Central memory CD8-positive, alpha-beta T cell (primary cell): ENCODE measurements at regions not wholly inside any gene's neighbourhood (a gene's known extent, or its start where the extent isn't known, plus 50 kb on each side); places are given as distances from the start of the nearest gene placed in this dataset.

Source experiments
- ATAC-seq: fragments of 150-1000 bp; cut with Tn5 transposase; replicated peaks from 2 replicates; pipeline ENCODE4 v1.10.0; 2022; ENCODE audit warnings: mild to moderate bottlenecking, moderate FRiP score, moderate number of reproducible peaks; ENCODE audit not compliant: poor library complexity, severe bottlenecking; ENCODE audit errors: extremely low read depth
- DNase-seq, 2 donors: peaks; one replicate each; pipeline ENCODE4 v3.0.0; 2021; ENCODE audit warnings: low spot score in 2 of 2
- H3K27ac Mint-ChIP-seq: one replicate; pipeline ENCODE4 v1.8.0; 2022; ENCODE audit warnings: low read depth, mild to moderate bottlenecking, moderate library complexity, mixed read lengths
- H3K27me3 Mint-ChIP-seq: one replicate; pipeline ENCODE4 v1.8.0; 2022; ENCODE audit warnings: mixed read lengths
- H3K36me3 Mint-ChIP-seq: one replicate; pipeline ENCODE4 v1.8.0; 2022; ENCODE audit warnings: mild to moderate bottlenecking, moderate library complexity, mixed read lengths; ENCODE audit not compliant: insufficient read depth
- H3K4me1 Mint-ChIP-seq: one replicate; pipeline ENCODE4 v1.8.0; 2022; ENCODE audit warnings: mixed read lengths
- H3K4me3 Mint-ChIP-seq: one replicate; pipeline ENCODE4 v1.8.0; 2022; ENCODE audit warnings: mild to moderate bottlenecking, moderate library complexity, mixed read lengths
- H3K9me3 Mint-ChIP-seq: one replicate; pipeline ENCODE4 v1.8.0; 2022; ENCODE audit warnings: mixed read lengths

DNA sequence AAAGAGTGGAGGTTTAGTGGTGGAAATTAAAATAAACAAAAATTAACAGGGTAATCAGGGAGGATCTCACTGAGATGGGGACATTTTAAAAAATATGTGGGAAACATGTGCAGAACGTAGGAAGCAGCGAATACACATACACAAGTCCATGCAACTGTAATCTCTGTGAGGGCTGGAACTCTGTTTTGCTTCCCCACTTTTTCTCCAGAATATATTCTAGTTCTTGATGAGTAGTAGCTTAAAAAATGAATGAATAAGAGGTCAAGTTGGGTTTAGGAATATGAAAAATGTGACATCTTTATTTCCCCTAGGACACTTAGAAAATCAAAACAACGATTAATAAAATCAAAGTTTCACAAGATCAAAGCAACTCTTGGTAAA lies 312.2 kb upstream of the ZNF717 start:
- no peak overlapping the region for H3K27ac Mint-ChIP-seq
- H3K36me3 Mint-ChIP-seq, result no peaks in the 10 kb centered on the region
- H3K9me3 Mint-ChIP-seq, result peaks cover 6% of the 10 kb centered on the region
- no peaks in the 10 kb centered on the region for H3K4me1 Mint-ChIP-seq
- H3K4me3 Mint-ChIP-seq, result no peak overlapping the region
- H3K27me3 Mint-ChIP-seq, result no peaks in the 10 kb centered on the region
- DNase-seq, result no peak
- ATAC-seq, result no peak

DNA sequence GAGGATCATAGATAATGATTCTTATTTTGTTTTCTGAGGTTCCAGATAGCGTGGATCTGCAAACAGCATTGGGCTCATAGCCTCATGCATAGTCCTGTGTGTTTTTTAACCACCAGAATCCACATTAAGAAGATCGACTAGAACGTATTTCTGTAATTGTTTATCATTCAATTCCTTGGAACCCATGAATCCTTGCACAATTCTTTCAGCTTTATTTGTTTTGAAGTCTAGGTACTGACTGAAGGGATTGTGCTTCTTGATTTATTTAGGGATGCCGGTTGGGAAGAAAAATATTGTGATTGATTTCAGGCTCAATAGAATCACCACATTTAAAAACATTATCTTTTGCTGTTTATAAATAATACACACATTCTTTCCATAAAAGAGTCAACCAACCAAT lies 314.6 kb upstream of the ZNF717 start:
- no peak for DNase-seq
- no peaks in the 10 kb centered on the region for H3K4me1 Mint-ChIP-seq
- peaks cover 6% of the 10 kb centered on the region for H3K9me3 Mint-ChIP-seq
- H3K4me3 Mint-ChIP-seq, result no peak overlapping the region
- H3K27ac Mint-ChIP-seq, result no peak overlapping the region
- H3K36me3 Mint-ChIP-seq, result no peaks in the 10 kb centered on the region
- ATAC-seq, result no peak
- no peaks in the 10 kb centered on the region for H3K27me3 Mint-ChIP-seq

- H3K4me1 Mint-ChIP-seq, result no peaks in the 10 kb centered on the region
- no peaks in the 10 kb centered on the region for H3K36me3 Mint-ChIP-seq
- no peak overlapping the region for H3K4me3 Mint-ChIP-seq
- H3K9me3 Mint-ChIP-seq, result peaks cover 11% of the 10 kb centered on the region
- no peak overlapping the region for H3K27ac Mint-ChIP-seq
- no peaks in the 10 kb centered on the region for H3K27me3 Mint-ChIP-seq
- DNase-seq, result no peak
- ATAC-seq, result no peak
These were observed 322.7 kb upstream of the ZNF717 start for GRCh38 chr3:76107935-76108570.

DNA sequence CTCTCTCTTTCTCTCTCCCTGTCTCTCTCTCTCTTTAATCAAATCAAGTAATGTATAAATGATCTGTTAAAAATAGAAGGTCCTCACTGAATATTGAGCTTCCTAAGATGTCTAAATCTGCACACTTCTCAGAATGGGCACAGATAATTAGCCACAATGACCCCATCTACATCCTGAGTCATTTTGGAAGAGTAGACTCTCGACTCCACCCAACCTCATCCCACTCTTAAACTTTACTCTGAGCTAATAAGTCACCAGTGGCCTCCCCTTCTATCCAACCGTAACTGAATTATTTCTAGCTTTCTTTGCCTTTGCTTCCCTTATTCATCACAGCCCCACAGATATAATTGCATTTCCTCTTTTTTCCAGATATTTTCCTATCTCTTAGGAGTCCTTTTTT lies 326.5 kb upstream of the ZNF717 start:
- ATAC-seq (no peak), DNase-seq (no peak)
- Mint-ChIP-seq H3K27me3 (no peaks in the 10 kb centered on the region), H3K4me1 (no peaks in the 10 kb centered on the region), H3K9me3 (peaks cover 11% of the 10 kb centered on the region), H3K36me3 (no peaks in the 10 kb centered on the region), H3K4me3 (no peak overlapping the region), H3K27ac (no peak overlapping the region)

DNA sequence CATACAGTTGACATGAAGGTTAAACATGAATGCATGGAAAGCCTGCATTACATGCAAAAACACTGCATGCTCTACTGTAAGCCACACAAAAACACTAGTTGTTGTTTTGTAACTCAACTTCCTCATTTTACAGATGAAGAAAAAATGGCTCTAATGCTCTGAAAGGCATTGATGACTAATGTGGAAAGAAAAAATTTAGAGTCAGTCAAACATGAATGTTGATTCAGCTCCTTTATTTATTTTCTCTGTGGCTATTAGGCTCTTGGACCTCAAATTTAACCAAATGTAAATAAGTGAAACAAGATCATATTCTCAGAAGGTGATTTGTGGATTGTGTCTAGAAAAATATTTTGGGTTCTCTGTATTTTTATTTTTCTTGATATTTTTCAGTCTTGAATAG lies 336.7 kb upstream of the ZNF717 start:
- no peaks in the 10 kb centered on the region for H3K27me3 Mint-ChIP-seq
- DNase-seq (no peak), ATAC-seq (no peak)
- H3K4me1 Mint-ChIP-seq, result no peaks in the 10 kb centered on the region
- H3K4me3 Mint-ChIP-seq, result no peak overlapping the region
- no peaks in the 10 kb centered on the region for H3K9me3 Mint-ChIP-seq
- H3K36me3 Mint-ChIP-seq, result no peaks in the 10 kb centered on the region
- no peak overlapping the region for H3K27ac Mint-ChIP-seq

DNA sequence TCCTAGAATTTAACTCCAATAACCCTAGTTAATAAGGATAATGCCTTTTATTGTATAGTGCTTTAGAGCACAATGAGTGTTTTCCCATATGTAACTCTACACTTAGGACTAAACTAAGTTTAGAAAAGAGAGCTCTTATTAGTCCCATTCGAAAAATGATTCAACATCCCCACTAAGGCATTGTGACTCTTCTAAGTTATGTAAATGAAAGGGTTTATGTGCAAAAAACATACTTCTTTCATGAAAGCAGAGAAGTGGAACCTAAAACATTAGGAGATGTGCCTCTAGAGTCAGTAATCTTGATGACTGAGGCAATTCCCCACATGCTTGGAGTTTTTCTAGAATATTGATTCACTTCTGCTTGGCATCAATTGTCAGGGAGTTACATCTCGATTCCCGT lies 344.1 kb upstream of the ZNF717 start:
- H3K9me3 Mint-ChIP-seq, result peaks cover 8% of the 10 kb centered on the region
- H3K27me3 Mint-ChIP-seq, result no peaks in the 10 kb centered on the region
- no peak overlapping the region for H3K27ac Mint-ChIP-seq
- ATAC-seq, result no peak
- no peaks in the 10 kb centered on the region for H3K4me1 Mint-ChIP-seq
- no peaks in the 10 kb centered on the region for H3K36me3 Mint-ChIP-seq
- DNase-seq, result no peak
- H3K4me3 Mint-ChIP-seq, result no peak overlapping the region

- Mint-ChIP-seq H3K27ac (no peak overlapping the region), H3K36me3 (no peaks in the 10 kb centered on the region), H3K9me3 (peaks cover 9% of the 10 kb centered on the region), H3K4me3 (no peak overlapping the region), H3K27me3 (no peaks in the 10 kb centered on the region), H3K4me1 (no peaks in the 10 kb centered on the region)
- DNase-seq (no peak), ATAC-seq (no peak)
These were observed 346.2 kb upstream of the ZNF717 start for GRCh38 chr3:76131396-76132153.

- H3K27me3 Mint-ChIP-seq, result no peaks in the 10 kb centered on the region
- H3K4me1 Mint-ChIP-seq, result no peaks in the 10 kb centered on the region
- ATAC-seq, result no peak
- H3K4me3 Mint-ChIP-seq, result no peak overlapping the region
- H3K9me3 Mint-ChIP-seq, result peaks cover 13% of the 10 kb centered on the region
- no peak overlapping the region for H3K27ac Mint-ChIP-seq
- no peak for DNase-seq
- H3K36me3 Mint-ChIP-seq, result no peaks in the 10 kb centered on the region
These were observed 346.8 kb upstream of the ZNF717 start for GRCh38 chr3:76132154-76132470.

DNA sequence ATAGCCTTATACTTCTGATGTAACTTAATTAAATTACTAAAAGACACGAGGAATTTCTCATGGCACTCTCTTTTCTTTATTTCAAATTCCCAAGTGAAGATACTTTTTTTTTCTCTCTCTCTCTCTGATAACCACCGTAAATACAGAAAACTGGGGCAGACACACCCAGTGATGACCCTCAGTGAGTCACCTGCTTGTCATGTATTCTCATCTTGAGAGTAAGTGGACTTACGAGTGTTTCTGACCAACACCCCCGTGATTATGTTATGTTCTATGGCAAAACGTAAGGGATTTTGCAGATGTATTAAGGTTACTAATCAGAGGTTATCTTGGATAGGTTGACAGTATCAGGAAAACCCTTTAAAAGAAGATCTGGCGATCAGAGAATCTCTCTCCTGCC lies 348.8 kb upstream of the ZNF717 start:
- H3K36me3 Mint-ChIP-seq, result no peaks in the 10 kb centered on the region
- no peaks in the 10 kb centered on the region for H3K27me3 Mint-ChIP-seq
- H3K4me1 Mint-ChIP-seq, result no peaks in the 10 kb centered on the region
- H3K9me3 Mint-ChIP-seq, result peaks cover 13% of the 10 kb centered on the region
- DNase-seq (no peak), ATAC-seq (no peak)
- no peak overlapping the region for H3K4me3 Mint-ChIP-seq
- no peak overlapping the region for H3K27ac Mint-ChIP-seq

- Mint-ChIP-seq H3K27ac (no peak overlapping the region), H3K9me3 (peaks cover 19% of the 10 kb centered on the region), H3K27me3 (no peaks in the 10 kb centered on the region), H3K36me3 (no peaks in the 10 kb centered on the region), H3K4me3 (no peak overlapping the region), H3K4me1 (no peaks in the 10 kb centered on the region)
- DNase-seq, result no peak
- ATAC-seq, result no peak
These were observed 353.6 kb upstream of the ZNF717 start for GRCh38 chr3:76138921-76139320.

- Mint-ChIP-seq H3K4me1 (no peaks in the 10 kb centered on the region), H3K4me3 (no peak overlapping the region), H3K9me3 (peaks cover 12% of the 10 kb centered on the region), H3K36me3 (no peaks in the 10 kb centered on the region), H3K27ac (no peak overlapping the region), H3K27me3 (no peaks in the 10 kb centered on the region)
- DNase-seq (no peak), ATAC-seq (no peak)
These were observed 362.5 kb upstream of the ZNF717 start for GRCh38 chr3:76147846-76148245.

DNA sequence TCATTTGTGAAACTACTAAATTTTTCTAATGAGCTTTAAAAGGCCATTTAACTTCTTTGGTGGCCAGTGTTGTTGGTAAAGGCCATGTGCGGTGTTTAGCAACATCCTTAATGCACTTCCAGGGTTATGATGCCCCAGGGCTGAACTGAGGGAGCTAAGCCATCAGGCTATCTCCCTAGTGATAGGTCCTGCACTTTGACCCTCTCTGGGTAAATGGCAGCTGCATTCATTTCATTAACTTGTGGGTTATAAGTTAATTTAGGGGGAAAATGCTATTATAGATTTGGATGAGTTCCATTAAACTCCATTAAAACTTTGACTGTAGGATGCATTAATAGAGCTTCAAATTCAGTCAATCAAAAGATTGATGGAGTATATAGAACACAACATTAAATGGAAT lies 366.7 kb upstream of the ZNF717 start:
- H3K4me1 Mint-ChIP-seq, result no peaks in the 10 kb centered on the region
- no peak for ATAC-seq

GRCh38 chr3:76161856-76162255 lies 376.5 kb upstream of the ZNF717 start:
- ATAC-seq, result no peak
- H3K27me3 Mint-ChIP-seq, result no peaks in the 10 kb centered on the region
- H3K27ac Mint-ChIP-seq, result no peak overlapping the region

More for the DNA sequence above, 366.7 kb upstream of the ZNF717 start:
- Mint-ChIP-seq H3K4me3 (no peak overlapping the region), H3K27ac (no peak overlapping the region), H3K36me3 (peaks cover 3% of the 10 kb centered on the region), H3K27me3 (no peaks in the 10 kb centered on the region), H3K9me3 (peaks cover 11% of the 10 kb centered on the region)
- DNase-seq, result no peak

More at GRCh38 chr3:76161856-76162255, 376.5 kb upstream of the ZNF717 start:
- no peak overlapping the region for H3K4me3 Mint-ChIP-seq
- no peaks in the 10 kb centered on the region for H3K4me1 Mint-ChIP-seq
- no peaks in the 10 kb centered on the region for H3K36me3 Mint-ChIP-seq
- H3K9me3 Mint-ChIP-seq, result peaks cover 25% of the 10 kb centered on the region
- no peak for DNase-seq
